GM12878 (cell line): ENCODE measurements at regions not wholly inside any gene's neighbourhood (a gene's known extent, or its start where the extent isn't known, plus 50 kb on each side); places are given as distances from the start of the nearest gene placed in this dataset.

Experiments used
- ATAC-seq: fragments of 200-7000 bp; cut with Tn5 transposase; 3 replicates; pipeline ENCODE4 v1.9.1; 2020; ENCODE audit warnings: mild to moderate bottlenecking, moderate library complexity
- BruUV-seq: library from RNA; stranded (reverse); fragments of 400-500 nt; replicated peaks from 2 replicates; lab custom pipeline; 2021; lab: Mats Ljungman, UMichigan
- CTCF ChIA-PET: fragments of 300-600 bp; sonication (Branson Sonifier 250); formaldehyde crosslinking; extraction: SDS; loops from one replicate; lab custom pipeline; 2021; ENCODE audit warnings: inconsistent platforms; lab: Yijun Ruan, JAX
- POLR2A ChIA-PET: fragments of 350-600 bp; formaldehyde crosslinking; extraction: SDS; loops from one replicate; lab custom pipeline; 2021; ENCODE audit warnings: inconsistent platforms; lab: Charles Lee
- RAD21 ChIA-PET: fragments of 300-600 bp; sonication (Branson Sonifier 250); formaldehyde crosslinking; loops from one replicate; lab custom pipeline; 2023; ENCODE audit warnings: antibody characterized with exemption; ENCODE audit not compliant: unreplicated experiment; lab: Charles Lee
- SMC1A ChIA-PET: fragments of 300-600 bp; sonication (Branson Sonifier 250); formaldehyde crosslinking; loops from one replicate; lab custom pipeline; 2023; ENCODE audit not compliant: unreplicated experiment, uncharacterized antibody; lab: Charles Lee
- DNase-seq: peaks from one replicate; pipeline ENCODE4 v3.0.0-alpha.2; 2011; ENCODE audit warnings: low read depth, low spot score
- FAIRE-seq: peaks from 3 replicates; lab custom pipeline; 2011; peaks lifted over from hg19 to GRCh38; lab: Jason Lieb, UNC
- H2AFZ ChIP-seq: 2 replicates; pipeline ENCODE4 v1.6.0; 2011; ENCODE audit warnings: low read depth, low read length, control low read depth; ENCODE audit not compliant: control insufficient read depth
- H3K27ac ChIP-seq: 2 replicates; pipeline ENCODE4 v1.5.1; 2011; ENCODE audit warnings: control low read depth; ENCODE audit not compliant: control insufficient read depth, insufficient read depth
- H3K27me3 ChIP-seq, 2 experiments: replicated peaks in 1 of 2; 2 replicates each; pipeline versions ENCODE4 v1.6.0 to v1.6.1; 2011; ENCODE audit warnings: low read length in 1 of 2; ENCODE audit not compliant: control insufficient read depth in 2 of 2, insufficient read depth in 2 of 2
- H3K36me3 ChIP-seq, 2 experiments: 2 replicates each; pipeline ENCODE4 v1.5.1; 2011; ENCODE audit warnings: low read length in 1 of 2; ENCODE audit not compliant: control insufficient read depth in 2 of 2, insufficient read depth in 2 of 2
- H3K4me1 ChIP-seq: 2 replicates; pipeline ENCODE4 v1.6.1; 2011; ENCODE audit warnings: mild to moderate bottlenecking, low read length, moderate library complexity, mixed read lengths; ENCODE audit not compliant: control insufficient read depth, insufficient read depth
- H3K4me2 ChIP-seq: 2 replicates; pipeline ENCODE4 v1.6.0; 2011; ENCODE audit warnings: control low read depth; ENCODE audit not compliant: control insufficient read depth, insufficient read depth
- H3K4me3 ChIP-seq: fragments of 200-600 bp; sonication (generic); 2 replicates; pipeline ENCODE4 v1.5.1; 2016
- H3K79me2 ChIP-seq: 2 replicates; pipeline ENCODE4 v1.6.0; 2011; ENCODE audit warnings: low read length; ENCODE audit not compliant: control insufficient read depth, insufficient read depth
- H3K9ac ChIP-seq: 2 replicates; pipeline ENCODE4 v1.8.0; 2011; ENCODE audit warnings: low read length, control low read depth, mixed read lengths; ENCODE audit not compliant: control insufficient read depth, insufficient read depth
- H3K9me3 ChIP-seq: replicated peaks from 3 replicates; pipeline ENCODE4 v1.5.1; 2011; ENCODE audit warnings: mild to moderate bottlenecking, low read length; ENCODE audit not compliant: control insufficient read depth, insufficient read depth
- H4K20me1 ChIP-seq: 2 replicates; pipeline ENCODE4 v1.6.0; 2011; ENCODE audit not compliant: control insufficient read depth, insufficient read depth
- EED ChIP-seq: sonication (generic); IDR thresholded peaks from 2 replicates; pipeline ENCODE4 v1.6.1; 2016; ENCODE audit warnings: antibody characterized with exemption, low read depth
- FOXK2 ChIP-seq: fragments of 450-650 bp; IDR thresholded peaks from 2 replicates; pipeline ENCODE4 v1.6.1; 2017; ENCODE audit warnings: mild to moderate bottlenecking, moderate library complexity
- PAX5 ChIP-seq: IDR thresholded peaks from 2 replicates; pipeline ENCODE4 v1.6.1; 2011; ENCODE audit warnings: low read depth, low read length, borderline replicate concordance
- SUZ12 ChIP-seq: fragments of 200-600 bp; sonication (generic); IDR thresholded peaks from one replicate; pipeline ENCODE4 v1.6.1; 2018; ENCODE audit warnings: antibody characterized with exemption, mild to moderate bottlenecking; ENCODE audit not compliant: unreplicated experiment
- TCF3 ChIP-seq: IDR thresholded peaks from 2 replicates; pipeline ENCODE4 v1.6.1; 2012; ENCODE audit warnings: low read depth, mild to moderate bottlenecking, low read length, borderline replicate concordance; ENCODE audit not compliant: insufficient read depth
- WGBS: methylation state at CpG from one replicate; pipeline ENCODE4 v1.1.6; 2016; ENCODE audit warnings: low lambda C conversion rate; ENCODE audit not compliant: insufficient replicate concordance, insufficient coverage; ENCODE audit errors: missing lambda C conversion rate; 5-methylcytosine and 5-hydroxymethylcytosine counted together
- in situ Hi-C: fragments of 300-500 bp; cut with MboI; formaldehyde crosslinking; loops from 9 replicates; pipeline ENCODE4 v1.14.3; 2018; ENCODE audit warnings: mixed read lengths
- intact Hi-C: fragments of 100-400 bp; cut with micrococcal nuclease; formaldehyde crosslinking; loops from one replicate; pipeline ENCODE4 v1.14.2; 2022; ENCODE audit not compliant: unreplicated experiment
- TF ChIP-seq, protein P1 (sequence below): fragments of 450-650 bp; IDR thresholded peaks from 2 replicates; pipeline ENCODE4 v1.6.1; 2018; ENCODE audit warnings: mild to moderate bottlenecking, low read depth, moderate library complexity; ENCODE audit not compliant: partially characterized antibody
- TF ChIP-seq, protein P2 (sequence below): fragments of 450-650 bp; conservative IDR thresholded peaks from 2 replicates; pipeline ENCODE4 v1.6.1; 2017; ENCODE audit warnings: mild to moderate bottlenecking, moderate library complexity
- TF ChIP-seq, protein P3 (sequence below): IDR thresholded peaks from 2 replicates; pipeline ENCODE4 v1.6.1; 2011; ENCODE audit warnings: low read depth, low read length, improper control_type of control experiment, borderline replicate concordance
- TF ChIP-seq, protein P4 (sequence below): IDR thresholded peaks from 2 replicates; pipeline ENCODE4 v1.6.1; 2012; ENCODE audit warnings: improper control_type of control experiment, low read depth, low read length; ENCODE audit not compliant: insufficient replicate concordance
- TF ChIP-seq, protein P5 (sequence below): fragments of 450-650 bp; IDR thresholded peaks from 2 replicates; pipeline ENCODE4 v1.6.1; 2016; ENCODE audit warnings: mild to moderate bottlenecking

DNA sequence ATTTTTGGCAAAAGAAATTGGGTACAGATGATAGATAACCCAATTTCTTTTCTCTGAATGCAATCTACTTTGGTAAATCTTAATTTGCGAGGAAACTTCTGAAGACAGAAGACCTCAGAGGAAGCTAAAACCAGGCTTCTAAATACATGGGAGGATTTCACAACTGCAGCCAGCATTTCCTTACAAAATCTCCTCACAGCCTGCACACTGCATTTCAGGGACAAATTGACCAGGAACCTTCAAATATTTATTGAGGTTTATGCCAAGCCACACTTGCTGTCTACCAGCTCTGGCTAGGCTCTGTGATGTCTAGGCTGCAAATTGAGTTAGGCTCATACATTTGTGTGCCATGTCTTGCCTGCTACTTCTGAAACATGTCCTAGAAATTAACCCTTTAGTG, 167.3 kb upstream of the CDH5 start (continued):
- TF ChIP-seq, protein P1, sequence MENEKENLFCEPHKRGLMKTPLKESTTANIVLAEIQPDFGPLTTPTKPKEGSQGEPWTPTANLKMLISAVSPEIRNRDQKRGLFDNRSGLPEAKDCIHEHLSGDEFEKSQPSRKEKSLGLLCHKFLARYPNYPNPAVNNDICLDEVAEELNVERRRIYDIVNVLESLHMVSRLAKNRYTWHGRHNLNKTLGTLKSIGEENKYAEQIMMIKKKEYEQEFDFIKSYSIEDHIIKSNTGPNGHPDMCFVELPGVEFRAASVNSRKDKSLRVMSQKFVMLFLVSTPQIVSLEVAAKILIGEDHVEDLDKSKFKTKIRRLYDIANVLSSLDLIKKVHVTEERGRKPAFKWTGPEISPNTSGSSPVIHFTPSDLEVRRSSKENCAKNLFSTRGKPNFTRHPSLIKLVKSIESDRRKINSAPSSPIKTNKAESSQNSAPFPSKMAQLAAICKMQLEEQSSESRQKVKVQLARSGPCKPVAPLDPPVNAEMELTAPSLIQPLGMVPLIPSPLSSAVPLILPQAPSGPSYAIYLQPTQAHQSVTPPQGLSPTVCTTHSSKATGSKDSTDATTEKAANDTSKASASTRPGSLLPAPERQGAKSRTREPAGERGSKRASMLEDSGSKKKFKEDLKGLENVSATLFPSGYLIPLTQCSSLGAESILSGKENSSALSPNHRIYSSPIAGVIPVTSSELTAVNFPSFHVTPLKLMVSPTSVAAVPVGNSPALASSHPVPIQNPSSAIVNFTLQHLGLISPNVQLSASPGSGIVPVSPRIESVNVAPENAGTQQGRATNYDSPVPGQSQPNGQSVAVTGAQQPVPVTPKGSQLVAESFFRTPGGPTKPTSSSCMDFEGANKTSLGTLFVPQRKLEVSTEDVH: no peak
- no peak for TF ChIP-seq SUZ12
- TF ChIP-seq, protein P2, sequence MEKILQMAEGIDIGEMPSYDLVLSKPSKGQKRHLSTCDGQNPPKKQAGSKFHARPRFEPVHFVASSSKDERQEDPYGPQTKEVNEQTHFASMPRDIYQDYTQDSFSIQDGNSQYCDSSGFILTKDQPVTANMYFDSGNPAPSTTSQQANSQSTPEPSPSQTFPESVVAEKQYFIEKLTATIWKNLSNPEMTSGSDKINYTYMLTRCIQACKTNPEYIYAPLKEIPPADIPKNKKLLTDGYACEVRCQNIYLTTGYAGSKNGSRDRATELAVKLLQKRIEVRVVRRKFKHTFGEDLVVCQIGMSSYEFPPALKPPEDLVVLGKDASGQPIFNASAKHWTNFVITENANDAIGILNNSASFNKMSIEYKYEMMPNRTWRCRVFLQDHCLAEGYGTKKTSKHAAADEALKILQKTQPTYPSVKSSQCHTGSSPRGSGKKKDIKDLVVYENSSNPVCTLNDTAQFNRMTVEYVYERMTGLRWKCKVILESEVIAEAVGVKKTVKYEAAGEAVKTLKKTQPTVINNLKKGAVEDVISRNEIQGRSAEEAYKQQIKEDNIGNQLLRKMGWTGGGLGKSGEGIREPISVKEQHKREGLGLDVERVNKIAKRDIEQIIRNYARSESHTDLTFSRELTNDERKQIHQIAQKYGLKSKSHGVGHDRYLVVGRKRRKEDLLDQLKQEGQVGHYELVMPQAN: no peak

DNA sequence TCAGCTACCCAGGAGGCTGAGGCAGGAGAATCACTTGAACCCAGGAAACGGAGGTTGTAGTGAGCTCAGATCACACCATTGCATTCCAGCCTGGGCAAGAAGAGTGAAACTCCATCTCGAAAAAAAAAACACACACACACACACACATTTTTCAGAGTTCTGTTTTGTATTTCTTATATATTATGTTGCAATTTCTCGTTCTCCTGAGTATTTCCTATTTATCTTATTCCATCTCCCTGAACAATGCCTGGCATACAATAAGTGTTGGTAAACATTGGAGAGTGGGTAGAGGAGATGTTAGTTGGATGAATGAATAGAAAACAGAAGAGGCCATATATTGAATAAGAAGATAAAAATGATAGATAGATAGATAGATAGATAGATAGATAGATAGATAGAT, 167.8 kb upstream of the CDH5 start:
- ChIA-PET SMC1A (no interaction called here), POLR2A (interaction anchor here (0.6 kb wide), 1 partner anchor 14 kb away, joined by 3 read pairs; no protein-coding TSS in a partner anchor), CTCF (no interaction called here), RAD21 (no interaction called here)
- ATAC-seq (no peak), DNase-seq (no peak), FAIRE-seq (no peak)
- intact Hi-C loops (no loop called here), in situ Hi-C loops (no loop called here)
- no peak overlapping the region for H3K4me2 ChIP-seq
- no TSS peak for BruUV-seq
- H3K27ac ChIP-seq: no peak overlapping the region
- H3K36me3 ChIP-seq: no peaks in the 10 kb centered on the region
- H3K79me2 ChIP-seq: no peaks in the 10 kb centered on the region
- H3K4me3 ChIP-seq: no peak overlapping the region
- H4K20me1 ChIP-seq: no peaks in the 10 kb centered on the region
- H3K4me1 ChIP-seq: no peaks in the 10 kb centered on the region
- H3K27me3 ChIP-seq: no peaks in the 10 kb centered on the region; a peak in 1 of 4 replicates
- no peaks in the 10 kb centered on the region for H3K9me3 ChIP-seq
- H3K9ac ChIP-seq: no peak overlapping the region
- H2AFZ ChIP-seq: no peak overlapping the region
- 0% methylated on average over 3 of the region's 3 CpGs for WGBS
- TF ChIP-seq FOXK2 (no peak), PAX5 (no peak), EED (no peak), TCF3 (no peak)
- TF ChIP-seq, protein P3, sequence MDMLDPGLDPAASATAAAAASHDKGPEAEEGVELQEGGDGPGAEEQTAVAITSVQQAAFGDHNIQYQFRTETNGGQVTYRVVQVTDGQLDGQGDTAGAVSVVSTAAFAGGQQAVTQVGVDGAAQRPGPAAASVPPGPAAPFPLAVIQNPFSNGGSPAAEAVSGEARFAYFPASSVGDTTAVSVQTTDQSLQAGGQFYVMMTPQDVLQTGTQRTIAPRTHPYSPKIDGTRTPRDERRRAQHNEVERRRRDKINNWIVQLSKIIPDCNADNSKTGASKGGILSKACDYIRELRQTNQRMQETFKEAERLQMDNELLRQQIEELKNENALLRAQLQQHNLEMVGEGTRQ: no peak
- TF ChIP-seq, protein P4, sequence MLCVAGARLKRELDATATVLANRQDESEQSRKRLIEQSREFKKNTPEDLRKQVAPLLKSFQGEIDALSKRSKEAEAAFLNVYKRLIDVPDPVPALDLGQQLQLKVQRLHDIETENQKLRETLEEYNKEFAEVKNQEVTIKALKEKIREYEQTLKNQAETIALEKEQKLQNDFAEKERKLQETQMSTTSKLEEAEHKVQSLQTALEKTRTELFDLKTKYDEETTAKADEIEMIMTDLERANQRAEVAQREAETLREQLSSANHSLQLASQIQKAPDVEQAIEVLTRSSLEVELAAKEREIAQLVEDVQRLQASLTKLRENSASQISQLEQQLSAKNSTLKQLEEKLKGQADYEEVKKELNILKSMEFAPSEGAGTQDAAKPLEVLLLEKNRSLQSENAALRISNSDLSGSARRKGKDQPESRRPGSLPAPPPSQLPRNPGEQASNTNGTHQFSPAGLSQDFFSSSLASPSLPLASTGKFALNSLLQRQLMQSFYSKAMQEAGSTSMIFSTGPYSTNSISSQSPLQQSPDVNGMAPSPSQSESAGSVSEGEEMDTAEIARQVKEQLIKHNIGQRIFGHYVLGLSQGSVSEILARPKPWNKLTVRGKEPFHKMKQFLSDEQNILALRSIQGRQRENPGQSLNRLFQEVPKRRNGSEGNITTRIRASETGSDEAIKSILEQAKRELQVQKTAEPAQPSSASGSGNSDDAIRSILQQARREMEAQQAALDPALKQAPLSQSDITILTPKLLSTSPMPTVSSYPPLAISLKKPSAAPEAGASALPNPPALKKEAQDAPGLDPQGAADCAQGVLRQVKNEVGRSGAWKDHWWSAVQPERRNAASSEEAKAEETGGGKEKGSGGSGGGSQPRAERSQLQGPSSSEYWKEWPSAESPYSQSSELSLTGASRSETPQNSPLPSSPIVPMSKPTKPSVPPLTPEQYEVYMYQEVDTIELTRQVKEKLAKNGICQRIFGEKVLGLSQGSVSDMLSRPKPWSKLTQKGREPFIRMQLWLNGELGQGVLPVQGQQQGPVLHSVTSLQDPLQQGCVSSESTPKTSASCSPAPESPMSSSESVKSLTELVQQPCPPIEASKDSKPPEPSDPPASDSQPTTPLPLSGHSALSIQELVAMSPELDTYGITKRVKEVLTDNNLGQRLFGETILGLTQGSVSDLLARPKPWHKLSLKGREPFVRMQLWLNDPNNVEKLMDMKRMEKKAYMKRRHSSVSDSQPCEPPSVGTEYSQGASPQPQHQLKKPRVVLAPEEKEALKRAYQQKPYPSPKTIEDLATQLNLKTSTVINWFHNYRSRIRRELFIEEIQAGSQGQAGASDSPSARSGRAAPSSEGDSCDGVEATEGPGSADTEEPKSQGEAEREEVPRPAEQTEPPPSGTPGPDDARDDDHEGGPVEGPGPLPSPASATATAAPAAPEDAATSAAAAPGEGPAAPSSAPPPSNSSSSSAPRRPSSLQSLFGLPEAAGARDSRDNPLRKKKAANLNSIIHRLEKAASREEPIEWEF: no peak
- TF ChIP-seq, protein P5, sequence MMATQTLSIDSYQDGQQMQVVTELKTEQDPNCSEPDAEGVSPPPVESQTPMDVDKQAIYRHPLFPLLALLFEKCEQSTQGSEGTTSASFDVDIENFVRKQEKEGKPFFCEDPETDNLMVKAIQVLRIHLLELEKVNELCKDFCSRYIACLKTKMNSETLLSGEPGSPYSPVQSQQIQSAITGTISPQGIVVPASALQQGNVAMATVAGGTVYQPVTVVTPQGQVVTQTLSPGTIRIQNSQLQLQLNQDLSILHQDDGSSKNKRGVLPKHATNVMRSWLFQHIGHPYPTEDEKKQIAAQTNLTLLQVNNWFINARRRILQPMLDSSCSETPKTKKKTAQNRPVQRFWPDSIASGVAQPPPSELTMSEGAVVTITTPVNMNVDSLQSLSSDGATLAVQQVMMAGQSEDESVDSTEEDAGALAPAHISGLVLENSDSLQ: no peak
